ENCODE measurements at regions not wholly inside any gene's neighbourhood (a gene's known extent, or its start where the extent isn't known, plus 50 kb on each side); places are given as distances from the start of the nearest gene placed in this dataset.

DNA sequence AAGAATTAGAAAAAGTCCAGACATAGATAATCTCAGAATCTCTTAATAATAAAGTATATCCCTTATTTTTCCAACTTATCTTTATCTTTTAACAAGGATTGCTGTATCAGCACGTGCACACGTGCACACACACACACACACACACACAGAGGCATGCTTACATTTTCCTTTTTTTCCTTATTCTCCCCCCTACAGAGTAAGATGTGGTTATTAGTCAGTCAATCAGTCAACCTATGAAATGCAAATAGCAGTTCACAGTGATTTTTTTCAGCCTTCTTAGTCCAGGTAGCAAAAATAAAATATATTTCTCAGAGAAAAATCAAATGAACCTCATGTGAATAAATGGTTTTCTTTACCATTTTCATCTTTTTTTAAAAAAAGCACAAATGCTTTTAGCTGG lies 506.2 kb upstream of the SLC39A10 start (continued):
- TF ChIP-seq ZNF175 (tag by site-specific recombination; IDR thresholded peaks at IDR 0.05) (no peak), ZNF830 (tag by site-specific recombination; IDR thresholded peaks at IDR 0.05; ENCODE audit: low read depth) (no peak), SCRT2 (tag by site-specific recombination; IDR thresholded peaks at IDR 0.05) (no peak), ZNF658 (tag by site-specific recombination; IDR thresholded peaks at IDR 0.05) (no peak), EGR2 (tag by site-specific recombination; IDR thresholded peaks at IDR 0.05; ENCODE audit: low read depth) (no peak), ZNF184 (tag by site-specific recombination; IDR thresholded peaks at IDR 0.05) (no peak), ZNF510 (tag by site-specific recombination; IDR thresholded peaks at IDR 0.05; ENCODE audit: insufficient replicate concordance) (no peak), GFI1B (tag by site-specific recombination; IDR thresholded peaks at IDR 0.05) (no peak)

DNA sequence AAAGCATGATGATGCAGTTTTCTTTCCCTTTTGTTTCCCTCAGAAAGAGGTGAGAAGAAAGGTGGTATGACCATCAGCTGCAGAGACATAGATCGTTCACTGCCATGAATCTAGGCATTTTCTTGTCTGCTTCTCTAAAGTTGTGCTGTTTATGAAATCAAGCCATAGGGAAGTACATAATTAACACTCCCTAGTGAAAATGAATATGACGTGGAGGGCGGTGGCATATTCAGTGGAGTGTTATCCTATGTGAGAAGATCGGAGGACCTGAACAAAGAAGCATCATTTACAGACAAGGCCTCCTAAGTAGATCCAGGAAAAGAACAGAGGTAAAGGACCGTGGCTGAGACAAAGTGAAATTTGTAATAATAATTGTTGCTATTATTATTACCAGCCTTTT lies 509.0 kb upstream of the SLC39A10 start:
- Histone ChIP-seq H3K9me3 (ENCODE audit: control insufficient read depth, insufficient read depth, low read depth, low read length) (no peaks in the 10 kb centered on the region), H3K4me3 (ENCODE audit: low read depth, low read length) (no peak overlapping the region), H3K27ac (ENCODE audit: extremely low read depth, low read depth, low read length) (no peak overlapping the region), H3K4me1 (ENCODE audit: control insufficient read depth, insufficient read depth, low read length) (no peaks in the 10 kb centered on the region), H3K36me3 (ENCODE audit: control insufficient read depth in 2 of 2, insufficient read depth in 1 of 2, low read length in 2 of 2) (no peaks in the 10 kb centered on the region)
- CTCF ChIA-PET: no interaction called here
- POLR2A ChIA-PET: no interaction called here
- TF ChIP-seq GLIS1 (tag by site-specific recombination; IDR thresholded peaks at IDR 0.05): no peak
- no peak for TF ChIP-seq ZNF626 (tag by site-specific recombination; IDR thresholded peaks at IDR 0.05)
- no peak for TF ChIP-seq SP2 (tag by site-specific recombination; IDR thresholded peaks at IDR 0.05)
- TF ChIP-seq ZNF785 (tag by site-specific recombination; IDR thresholded peaks at IDR 0.05): no peak
- no peak for TF ChIP-seq ZSCAN23 (tag by site-specific recombination; IDR thresholded peaks at IDR 0.05)
- no peak for TF ChIP-seq ZNF600 (tag by site-specific recombination; IDR thresholded peaks at IDR 0.05)
- TF ChIP-seq ZNF449 (tag by site-specific recombination; IDR thresholded peaks at IDR 0.05): no peak
- no peak for TF ChIP-seq ZNF391 (tag by site-specific recombination; IDR thresholded peaks at IDR 0.05; ENCODE audit: borderline replicate concordance, low read depth)
- no peak for TF ChIP-seq ZNF37A (tag by site-specific recombination; IDR thresholded peaks at IDR 0.05)
- TF ChIP-seq ZNF174 (tag by site-specific recombination; IDR thresholded peaks at IDR 0.05): no peak
- no peak for TF ChIP-seq ZNF518A (tag by site-specific recombination; conservative IDR thresholded peaks at IDR 0.05; ENCODE audit: low read depth)
- TF ChIP-seq GLIS2 (tag by site-specific recombination; IDR thresholded peaks at IDR 0.05): no peak
- no peak for TF ChIP-seq ZNF623 (tag by site-specific recombination; IDR thresholded peaks at IDR 0.05)
- no peak for TF ChIP-seq ZNF777 (tag by site-specific recombination; IDR thresholded peaks at IDR 0.05; ENCODE audit: borderline replicate concordance)
- TF ChIP-seq ZNF677 (tag by site-specific recombination; IDR thresholded peaks at IDR 0.05): no peak
- no peak for TF ChIP-seq ZXDB (tag by site-specific recombination; IDR thresholded peaks at IDR 0.05)
- TF ChIP-seq ZNF169 (tag by site-specific recombination; IDR thresholded peaks at IDR 0.05): no peak
